ENCODE measurements at regions not wholly inside any gene's neighbourhood (a gene's known extent, or its start where the extent isn't known, plus 50 kb on each side); places are given as distances from the start of the nearest gene placed in this dataset.

DNA sequence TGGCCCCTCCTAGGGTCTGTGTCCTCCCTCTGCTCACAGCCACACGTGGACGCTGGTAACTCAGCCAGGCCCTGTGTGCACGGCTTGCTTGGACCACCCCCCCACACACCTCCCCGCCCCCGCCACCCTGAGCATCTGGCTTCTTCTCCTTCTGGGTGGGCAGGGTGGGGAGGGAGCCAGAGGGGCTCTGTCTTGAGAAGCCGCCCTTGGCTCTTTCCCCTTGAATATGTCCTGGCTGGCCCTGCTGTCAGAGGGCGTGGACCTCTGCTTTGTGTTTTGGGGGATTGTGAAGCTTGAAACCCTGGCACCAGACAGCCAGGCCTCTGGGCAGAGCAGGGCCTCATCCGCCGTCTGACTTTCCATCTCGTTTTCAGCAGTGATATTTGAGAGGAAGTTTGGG lies 72.1 kb downstream of the GLI2 start:
- Histone ChIP-seq H3K27ac (no peak overlapping the region), H3K4me1 (peaks cover 16% of the 10 kb centered on the region), H3K4me2 (no peak overlapping the region), H3K4me3 (no peak overlapping the region), H3K9me3 (no peaks in the 10 kb centered on the region)
- WGBS (ENCODE audit: missing lambda C conversion rate) = 84% methylated on average over 7 of the region's 10 CpGs
- no peak for DNase-seq (ENCODE audit: low read depth in 1 of 2, low spot score in 1 of 2)
- ChIA-PET CTCF (no interaction called here), POLR2A (no interaction called here)
- FAIRE-seq = no peak
- no peak for TF ChIP-seq POLR2A (IDR thresholded peaks at IDR 0.05; ENCODE audit: low read length)
- TF ChIP-seq EP300 (IDR thresholded peaks at IDR 0.05) = no peak
- no peak for TF ChIP-seq RNF2 (IDR thresholded peaks at IDR 0.05; ENCODE audit: borderline replicate concordance, low read depth)
- no peak for TF ChIP-seq TP53 (CRISPR knock-in tag; IDR thresholded peaks at IDR 0.05)
- TF ChIP-seq, protein P1, sequence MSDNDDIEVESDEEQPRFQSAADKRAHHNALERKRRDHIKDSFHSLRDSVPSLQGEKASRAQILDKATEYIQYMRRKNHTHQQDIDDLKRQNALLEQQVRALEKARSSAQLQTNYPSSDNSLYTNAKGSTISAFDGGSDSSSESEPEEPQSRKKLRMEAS (IDR thresholded peaks at IDR 0.05) = no peak
- TF ChIP-seq HOXB13 (CRISPR knock-in tag; IDR thresholded peaks at IDR 0.05; ENCODE audit: low read depth) = no peak
- no peak for TF ChIP-seq HDAC2 (IDR thresholded peaks at IDR 0.05)
- TF ChIP-seq TFCP2L1 (CRISPR knock-in tag; IDR thresholded peaks at IDR 0.05) = no peak
- no peak for ATAC-seq

DNA sequence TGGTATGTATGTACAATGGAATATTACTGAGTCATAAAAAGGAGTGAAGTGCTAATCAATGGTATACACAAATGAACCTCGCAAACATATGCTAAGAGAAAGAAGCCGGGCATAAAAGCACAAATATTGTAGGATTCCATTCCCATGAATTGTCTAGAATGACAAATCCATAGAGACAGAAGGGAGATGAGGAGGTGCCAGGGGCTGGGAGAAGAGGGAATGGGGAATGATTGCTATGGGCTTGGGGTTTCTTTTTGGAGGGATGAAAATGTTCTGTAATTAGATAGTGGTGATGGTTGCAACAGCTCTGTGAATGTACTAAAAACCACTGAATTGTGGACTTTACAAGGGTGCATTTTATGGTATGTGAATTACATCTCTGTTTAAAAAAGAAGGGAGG lies 73.5 kb downstream of the GLI2 start:
- Histone ChIP-seq H3K4me1 (peaks cover 2% of the 10 kb centered on the region), H3K4me2 (no peak overlapping the region), H3K27ac (no peak overlapping the region), H3K4me3 (no peak overlapping the region), H3K9me3 (no peaks in the 10 kb centered on the region)
- ChIA-PET CTCF (no interaction called here), POLR2A (no interaction called here)
- TF ChIP-seq HEYL (CRISPR knock-in tag; IDR thresholded peaks at IDR 0.05) (no peak), EP300 (IDR thresholded peaks at IDR 0.05) (no peak), FOSL2 (IDR thresholded peaks at IDR 0.05) (no peak), FOSL2 (CRISPR knock-in tag; IDR thresholded peaks at IDR 0.05) (no peak), JUNB (IDR thresholded peaks at IDR 0.05) (no peak), BHLHE40 (IDR thresholded peaks at IDR 0.05; ENCODE audit: low read depth, low read length) (no peak), GATA3 (IDR thresholded peaks at IDR 0.05; ENCODE audit: borderline replicate concordance) (no peak), ZC3H11A (IDR thresholded peaks at IDR 0.05) (no peak), CHD2 (IDR thresholded peaks at IDR 0.05; ENCODE audit: low read length, partially characterized antibody) (no peak), HOXB5 (CRISPR knock-in tag; IDR thresholded peaks at IDR 0.05) (no peak), EHMT2 (IDR thresholded peaks at IDR 0.05; ENCODE audit: low read depth) (no peak), PHF8 (IDR thresholded peaks at IDR 0.05; ENCODE audit: borderline replicate concordance, low read depth) (no peak), FOSB (CRISPR knock-in tag; IDR thresholded peaks at IDR 0.05) (no peak), EHF (CRISPR knock-in tag; IDR thresholded peaks at IDR 0.05) (no peak)
- TF ChIP-seq, protein P2, sequence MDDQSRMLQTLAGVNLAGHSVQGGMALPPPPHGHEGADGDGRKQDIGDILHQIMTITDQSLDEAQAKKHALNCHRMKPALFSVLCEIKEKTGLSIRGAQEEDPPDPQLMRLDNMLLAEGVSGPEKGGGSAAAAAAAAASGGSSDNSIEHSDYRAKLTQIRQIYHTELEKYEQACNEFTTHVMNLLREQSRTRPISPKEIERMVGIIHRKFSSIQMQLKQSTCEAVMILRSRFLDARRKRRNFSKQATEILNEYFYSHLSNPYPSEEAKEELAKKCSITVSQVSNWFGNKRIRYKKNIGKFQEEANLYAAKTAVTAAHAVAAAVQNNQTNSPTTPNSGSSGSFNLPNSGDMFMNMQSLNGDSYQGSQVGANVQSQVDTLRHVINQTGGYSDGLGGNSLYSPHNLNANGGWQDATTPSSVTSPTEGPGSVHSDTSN (IDR thresholded peaks at IDR 0.05) = no peak
- TF ChIP-seq, protein P3, sequence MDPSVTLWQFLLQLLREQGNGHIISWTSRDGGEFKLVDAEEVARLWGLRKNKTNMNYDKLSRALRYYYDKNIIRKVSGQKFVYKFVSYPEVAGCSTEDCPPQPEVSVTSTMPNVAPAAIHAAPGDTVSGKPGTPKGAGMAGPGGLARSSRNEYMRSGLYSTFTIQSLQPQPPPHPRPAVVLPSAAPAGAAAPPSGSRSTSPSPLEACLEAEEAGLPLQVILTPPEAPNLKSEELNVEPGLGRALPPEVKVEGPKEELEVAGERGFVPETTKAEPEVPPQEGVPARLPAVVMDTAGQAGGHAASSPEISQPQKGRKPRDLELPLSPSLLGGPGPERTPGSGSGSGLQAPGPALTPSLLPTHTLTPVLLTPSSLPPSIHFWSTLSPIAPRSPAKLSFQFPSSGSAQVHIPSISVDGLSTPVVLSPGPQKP (IDR thresholded peaks at IDR 0.05; ENCODE audit: low read depth, low read length) = no peak
- FAIRE-seq (no peak), ATAC-seq (no peak), DNase-seq (ENCODE audit: low read depth in 1 of 2, low spot score in 1 of 2) (no peak)
- 81% methylated on average over 2 of the region's 2 CpGs for WGBS (ENCODE audit: missing lambda C conversion rate)

DNA sequence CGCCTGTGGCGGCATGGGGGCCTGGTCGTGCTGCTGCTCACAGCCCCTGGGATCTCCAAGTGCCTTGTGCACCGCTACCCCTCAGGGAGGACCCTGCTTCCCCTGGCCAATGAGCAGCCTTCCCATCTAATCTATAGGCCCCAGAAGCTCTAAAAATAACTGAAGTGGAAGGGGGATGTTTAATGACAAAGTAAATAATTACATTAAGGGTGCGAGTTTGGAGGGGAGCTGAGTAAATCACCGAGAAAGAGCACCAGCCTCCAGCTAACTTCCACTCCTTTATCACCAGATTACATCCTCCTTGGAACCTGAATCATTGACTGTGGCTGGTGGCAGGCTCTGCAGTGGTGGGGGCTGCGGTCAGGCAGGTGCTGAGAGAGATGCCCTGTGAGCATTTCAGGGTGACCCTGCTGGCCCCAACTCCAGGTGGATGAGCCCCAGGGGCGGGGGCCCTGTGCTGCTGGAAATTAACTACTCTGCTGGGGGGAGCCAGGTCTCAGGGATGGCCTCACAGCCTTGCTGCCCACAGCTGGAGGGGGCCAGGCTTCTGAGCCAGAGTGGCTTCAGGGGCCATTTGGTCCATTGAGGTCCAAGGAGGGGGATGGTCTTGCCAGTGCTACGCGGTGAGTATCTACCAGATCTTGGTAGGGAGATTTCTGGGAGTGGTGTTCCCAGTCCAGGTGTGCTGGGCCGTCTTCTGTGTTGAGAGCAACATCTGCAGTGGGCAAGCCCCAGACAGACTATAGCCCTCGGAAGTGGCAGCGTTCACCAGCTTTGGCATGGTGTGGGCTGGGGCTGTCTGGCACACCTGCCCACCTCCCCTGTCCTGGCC lies 74.2 kb downstream of the GLI2 start:
- POLR2A ChIA-PET = no interaction called here
- CTCF ChIA-PET = interaction anchor here (0.6 to 2.0 kb wide), 2 partner anchors 72 to 261 kb away, joined by 3 to 6 read pairs; no protein-coding TSS in a partner anchor
- ATAC-seq (peak in 1 of 2 experiments; percentile 10; a peak in 1 of 6 replicates), DNase-seq (ENCODE audit: low read depth in 1 of 2, low spot score in 1 of 2) (no peak), FAIRE-seq (no peak)
- Histone ChIP-seq H3K4me1 (no peaks in the 10 kb centered on the region), H3K4me3 (no peak overlapping the region), H3K9me3 (no peaks in the 10 kb centered on the region), H3K4me2 (no peak overlapping the region), H3K27ac (no peak overlapping the region)
- 82% methylated on average over 10 of the region's 13 CpGs for WGBS (ENCODE audit: missing lambda C conversion rate)
- TF ChIP-seq, protein P4, sequence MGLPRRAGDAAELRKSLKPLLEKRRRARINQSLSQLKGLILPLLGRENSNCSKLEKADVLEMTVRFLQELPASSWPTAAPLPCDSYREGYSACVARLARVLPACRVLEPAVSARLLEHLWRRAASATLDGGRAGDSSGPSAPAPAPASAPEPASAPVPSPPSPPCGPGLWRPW (IDR thresholded peaks at IDR 0.05) = no peak
- no peak for TF ChIP-seq MAZ (IDR thresholded peaks at IDR 0.05; ENCODE audit: borderline replicate concordance, low read depth, low read length)
- no peak for TF ChIP-seq BHLHE40 (IDR thresholded peaks at IDR 0.05; ENCODE audit: low read depth, low read length)
- TF ChIP-seq, protein P5, sequence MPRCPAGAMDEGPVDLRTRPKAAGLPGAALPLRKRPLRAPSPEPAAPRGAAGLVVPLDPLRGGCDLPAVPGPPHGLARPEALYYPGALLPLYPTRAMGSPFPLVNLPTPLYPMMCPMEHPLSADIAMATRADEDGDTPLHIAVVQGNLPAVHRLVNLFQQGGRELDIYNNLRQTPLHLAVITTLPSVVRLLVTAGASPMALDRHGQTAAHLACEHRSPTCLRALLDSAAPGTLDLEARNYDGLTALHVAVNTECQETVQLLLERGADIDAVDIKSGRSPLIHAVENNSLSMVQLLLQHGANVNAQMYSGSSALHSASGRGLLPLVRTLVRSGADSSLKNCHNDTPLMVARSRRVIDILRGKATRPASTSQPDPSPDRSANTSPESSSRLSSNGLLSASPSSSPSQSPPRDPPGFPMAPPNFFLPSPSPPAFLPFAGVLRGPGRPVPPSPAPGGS (IDR thresholded peaks at IDR 0.05) = no peak
- TF ChIP-seq, protein P6, sequence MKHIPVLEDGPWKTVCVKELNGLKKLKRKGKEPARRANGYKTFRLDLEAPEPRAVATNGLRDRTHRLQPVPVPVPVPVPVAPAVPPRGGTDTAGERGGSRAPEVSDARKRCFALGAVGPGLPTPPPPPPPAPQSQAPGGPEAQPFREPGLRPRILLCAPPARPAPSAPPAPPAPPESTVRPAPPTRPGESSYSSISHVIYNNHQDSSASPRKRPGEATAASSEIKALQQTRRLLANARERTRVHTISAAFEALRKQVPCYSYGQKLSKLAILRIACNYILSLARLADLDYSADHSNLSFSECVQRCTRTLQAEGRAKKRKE (CRISPR knock-in tag; IDR thresholded peaks at IDR 0.05; ENCODE audit: low read depth) = no peak
- TF ChIP-seq TFCP2L1 (CRISPR knock-in tag; IDR thresholded peaks at IDR 0.05) = no peak
- TF ChIP-seq RARB (CRISPR knock-in tag; IDR thresholded peaks at IDR 0.05) = no peak
